ENCODE measurements at regions not wholly inside any gene's neighbourhood (a gene's known extent, or its start where the extent isn't known, plus 50 kb on each side); places are given as distances from the start of the nearest gene placed in this dataset.
"Not testable (repeated sequence)": the region's sequence is repeated elsewhere in the genome, so short reads cannot be mapped to it uniquely, and the experiment has no call there.

DNA sequence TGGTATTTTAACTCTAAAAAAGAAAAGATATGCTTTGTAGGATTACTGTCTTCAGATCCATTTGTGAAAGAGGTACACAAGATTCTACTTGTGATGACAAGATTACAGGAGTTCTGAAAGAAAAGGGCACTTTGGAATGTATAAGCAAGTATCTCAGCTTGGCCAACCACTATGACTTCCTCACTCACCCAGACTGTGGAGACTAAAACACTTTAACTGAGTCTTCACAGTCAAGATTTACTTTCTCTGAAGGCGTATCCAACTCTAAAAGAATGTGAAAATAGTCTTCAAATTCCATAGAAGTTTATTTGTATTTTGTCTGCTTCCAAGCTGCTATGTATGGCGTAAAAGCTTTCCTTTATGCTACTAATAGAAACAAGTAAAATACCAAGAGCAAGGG is 76.1 kb upstream of the SRRM3 start:
- H3K9me3 ChIP-seq (ENCODE audit: control insufficient read depth, low read length), result no peaks in the 10 kb centered on the region
- TF ChIP-seq, protein P1, sequence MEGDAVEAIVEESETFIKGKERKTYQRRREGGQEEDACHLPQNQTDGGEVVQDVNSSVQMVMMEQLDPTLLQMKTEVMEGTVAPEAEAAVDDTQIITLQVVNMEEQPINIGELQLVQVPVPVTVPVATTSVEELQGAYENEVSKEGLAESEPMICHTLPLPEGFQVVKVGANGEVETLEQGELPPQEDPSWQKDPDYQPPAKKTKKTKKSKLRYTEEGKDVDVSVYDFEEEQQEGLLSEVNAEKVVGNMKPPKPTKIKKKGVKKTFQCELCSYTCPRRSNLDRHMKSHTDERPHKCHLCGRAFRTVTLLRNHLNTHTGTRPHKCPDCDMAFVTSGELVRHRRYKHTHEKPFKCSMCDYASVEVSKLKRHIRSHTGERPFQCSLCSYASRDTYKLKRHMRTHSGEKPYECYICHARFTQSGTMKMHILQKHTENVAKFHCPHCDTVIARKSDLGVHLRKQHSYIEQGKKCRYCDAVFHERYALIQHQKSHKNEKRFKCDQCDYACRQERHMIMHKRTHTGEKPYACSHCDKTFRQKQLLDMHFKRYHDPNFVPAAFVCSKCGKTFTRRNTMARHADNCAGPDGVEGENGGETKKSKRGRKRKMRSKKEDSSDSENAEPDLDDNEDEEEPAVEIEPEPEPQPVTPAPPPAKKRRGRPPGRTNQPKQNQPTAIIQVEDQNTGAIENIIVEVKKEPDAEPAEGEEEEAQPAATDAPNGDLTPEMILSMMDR (IDR thresholded peaks at IDR 0.05), result no peak
- H3K27me3 ChIP-seq (ENCODE audit: control insufficient read depth, insufficient read depth, low read length), result no peaks in the 10 kb centered on the region

DNA sequence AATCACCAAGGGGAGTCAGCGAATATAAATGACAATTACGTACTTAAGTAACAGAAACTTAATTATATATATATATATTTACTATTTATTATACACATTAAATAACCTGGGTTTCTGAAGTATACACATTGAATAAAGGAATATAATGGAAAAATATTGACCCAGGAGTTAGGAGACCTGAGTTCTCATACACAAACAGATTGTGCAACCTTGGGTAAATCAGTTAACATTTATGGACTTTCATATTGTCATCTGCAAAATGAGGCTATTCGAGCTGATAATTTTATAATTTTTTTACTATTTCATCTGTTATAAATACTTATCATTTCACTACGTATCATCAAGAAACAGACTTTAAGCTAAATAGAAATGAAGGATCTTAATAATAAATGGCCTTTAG is 75.1 kb upstream of the SRRM3 start:
- no peaks in the 10 kb centered on the region for H3K9me3 ChIP-seq (ENCODE audit: control insufficient read depth, low read length)
- TF ChIP-seq, protein P1 (IDR thresholded peaks at IDR 0.05), result no peak

More for the DNA sequence above, 76.1 kb upstream of the SRRM3 start:
- no peak overlapping the region for H2AFZ ChIP-seq
- H3K4me1 ChIP-seq, result no peaks in the 10 kb centered on the region
- H3K9ac ChIP-seq, result no peak overlapping the region
- no peaks in the 10 kb centered on the region for H3K36me3 ChIP-seq (ENCODE audit: control insufficient read depth, insufficient read depth, low read length)
- no peak overlapping the region for H3K4me3 ChIP-seq (ENCODE audit: low read depth, low read length)
- H3K4me2 ChIP-seq (ENCODE audit: low read length), result no peak overlapping the region
- no peak overlapping the region for H3K27ac ChIP-seq
- no peaks in the 10 kb centered on the region for H3K79me2 ChIP-seq

DNA sequence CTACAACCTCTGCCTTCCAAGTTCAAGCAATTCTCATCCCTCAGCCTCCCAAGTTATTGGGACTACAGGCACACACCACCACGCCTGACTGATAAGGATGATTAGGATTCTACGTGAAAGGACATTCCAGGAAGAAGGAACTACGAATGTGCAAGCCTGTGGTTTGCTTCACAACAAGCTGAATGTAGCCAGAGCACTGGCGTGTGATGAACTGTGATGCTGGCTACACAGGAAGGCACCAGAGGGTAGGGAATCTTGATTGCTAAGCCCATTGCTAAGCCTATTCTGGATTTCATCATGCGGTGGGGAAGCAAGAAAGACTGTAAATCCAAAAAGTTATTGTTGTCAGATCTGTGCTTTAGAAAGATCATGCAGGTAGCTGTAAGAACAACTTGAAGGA is 72.3 kb upstream of the SRRM3 start:
- Histone ChIP-seq H3K9me3 (ENCODE audit: control insufficient read depth, low read length) (no peaks in the 10 kb centered on the region), H3K4me2 (ENCODE audit: low read length) (no peak overlapping the region), H3K27ac (no peak overlapping the region), H3K4me3 (ENCODE audit: low read depth, low read length) (no peak overlapping the region), H3K9ac (no peak overlapping the region), H3K79me2 (no peaks in the 10 kb centered on the region), H3K36me3 (ENCODE audit: control insufficient read depth, insufficient read depth, low read length) (no peaks in the 10 kb centered on the region), H2AFZ (no peak overlapping the region), H3K27me3 (ENCODE audit: control insufficient read depth, insufficient read depth, low read length) (no peaks in the 10 kb centered on the region), H3K4me1 (no peaks in the 10 kb centered on the region)
- TF ChIP-seq, protein P1 (IDR thresholded peaks at IDR 0.05), result no peak

More for the DNA sequence above, 75.1 kb upstream of the SRRM3 start:
- no peak overlapping the region for H3K4me2 ChIP-seq (ENCODE audit: low read length)
- H3K9ac ChIP-seq, result no peak overlapping the region
- no peaks in the 10 kb centered on the region for H3K36me3 ChIP-seq (ENCODE audit: control insufficient read depth, insufficient read depth, low read length)
- no peak overlapping the region for H2AFZ ChIP-seq
- H3K4me1 ChIP-seq, result no peaks in the 10 kb centered on the region
- no peak overlapping the region for H3K4me3 ChIP-seq (ENCODE audit: low read depth, low read length)
- H3K79me2 ChIP-seq, result no peaks in the 10 kb centered on the region
- H3K27ac ChIP-seq, result no peak overlapping the region
- H3K27me3 ChIP-seq (ENCODE audit: control insufficient read depth, insufficient read depth, low read length), result no peaks in the 10 kb centered on the region

DNA sequence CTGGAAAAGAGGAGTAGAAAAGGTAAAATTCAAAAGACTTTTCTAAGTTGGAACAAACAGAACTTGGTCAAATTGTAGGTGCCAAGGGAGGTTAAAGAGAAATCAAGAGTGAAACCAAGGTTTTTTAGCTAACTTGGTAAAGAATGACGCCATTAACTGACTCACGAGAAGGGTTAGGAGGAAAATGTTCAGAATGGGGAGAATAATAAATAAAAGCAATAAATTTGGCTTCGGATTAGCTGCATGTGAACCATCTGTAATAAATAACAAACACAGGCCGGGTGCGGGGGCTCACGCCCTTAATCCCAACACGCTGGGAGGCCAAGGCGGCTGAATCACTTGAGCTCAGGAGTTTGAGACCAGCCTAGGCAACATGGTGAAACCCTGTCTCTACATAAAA is 71.9 kb upstream of the SRRM3 start:
- H3K9ac ChIP-seq, result no peak overlapping the region
- no peak overlapping the region for H3K4me3 ChIP-seq (ENCODE audit: low read depth, low read length)
- H3K9me3 ChIP-seq (ENCODE audit: control insufficient read depth, low read length), result no peaks in the 10 kb centered on the region
- H3K79me2 ChIP-seq, result no peaks in the 10 kb centered on the region
- no peaks in the 10 kb centered on the region for H3K27me3 ChIP-seq (ENCODE audit: control insufficient read depth, insufficient read depth, low read length)
- H3K36me3 ChIP-seq (ENCODE audit: control insufficient read depth, insufficient read depth, low read length), result no peaks in the 10 kb centered on the region
- H2AFZ ChIP-seq, result no peak overlapping the region
- H3K4me1 ChIP-seq, result no peaks in the 10 kb centered on the region
- TF ChIP-seq, protein P1 (IDR thresholded peaks at IDR 0.05), result no peak
- H3K27ac ChIP-seq, result no peak overlapping the region
- H3K4me2 ChIP-seq (ENCODE audit: low read length), result no peak overlapping the region

DNA sequence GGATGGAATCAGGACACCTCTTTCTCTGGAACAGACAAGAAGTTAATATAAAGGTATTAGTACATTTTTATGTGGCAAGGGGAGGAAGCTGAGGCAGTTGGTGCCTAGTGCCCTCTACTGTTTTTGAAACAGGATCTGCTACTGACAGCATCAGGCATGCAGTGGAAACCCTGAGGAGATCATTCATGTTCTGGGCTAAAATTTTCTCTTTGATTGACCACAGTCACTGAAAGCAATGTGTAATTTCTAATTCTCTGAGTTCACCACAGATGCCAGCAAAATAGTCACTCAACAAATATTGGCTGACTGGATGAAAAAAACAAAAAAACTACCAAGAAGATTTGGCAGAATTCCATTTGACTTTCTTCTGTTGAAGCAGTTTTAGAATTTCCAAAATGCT is 71.0 kb upstream of the SRRM3 start:
- not testable (repeated sequence) for H3K27me3 ChIP-seq (ENCODE audit: control insufficient read depth, insufficient read depth, low read length); H3K27ac ChIP-seq; H3K36me3 ChIP-seq (ENCODE audit: control insufficient read depth, insufficient read depth, low read length); H3K4me2 ChIP-seq (ENCODE audit: low read length); H2AFZ ChIP-seq; H3K4me1 ChIP-seq; H3K4me3 ChIP-seq (ENCODE audit: low read depth, low read length); H3K9ac ChIP-seq; H3K9me3 ChIP-seq (ENCODE audit: control insufficient read depth, low read length); H3K79me2 ChIP-seq
- TF ChIP-seq, protein P1 (IDR thresholded peaks at IDR 0.05), result peak; percentile 34

DNA sequence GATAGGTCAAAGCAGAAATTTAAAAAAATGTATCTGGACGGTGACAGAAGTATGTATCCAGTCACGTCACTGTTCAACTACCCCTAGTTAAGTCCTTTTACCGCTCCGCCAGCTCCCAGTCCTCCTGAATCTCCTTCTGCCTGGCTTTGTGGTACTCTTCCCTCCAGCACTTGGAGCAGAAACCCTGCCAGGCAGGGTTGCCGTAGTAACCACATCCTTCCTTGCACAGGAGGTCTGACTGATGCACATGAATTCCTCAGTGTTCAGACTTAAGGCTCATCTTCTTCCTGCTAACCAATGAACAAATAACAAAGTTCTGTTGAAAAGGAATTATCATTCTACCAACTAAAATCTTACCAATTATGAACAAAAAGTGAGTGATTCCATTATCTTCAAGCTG is 69.8 kb upstream of the SRRM3 start:
- not testable (repeated sequence) for H3K4me3 ChIP-seq (ENCODE audit: low read depth, low read length); H3K27me3 ChIP-seq (ENCODE audit: control insufficient read depth, insufficient read depth, low read length); H3K4me1 ChIP-seq; H3K9me3 ChIP-seq (ENCODE audit: control insufficient read depth, low read length); H3K79me2 ChIP-seq; H3K9ac ChIP-seq; H3K4me2 ChIP-seq (ENCODE audit: low read length); H3K27ac ChIP-seq; H2AFZ ChIP-seq; H3K36me3 ChIP-seq (ENCODE audit: control insufficient read depth, insufficient read depth, low read length)
